ENCODE measurements at regions not wholly inside any gene's neighbourhood (a gene's known extent, or its start where the extent isn't known, plus 50 kb on each side); places are given as distances from the start of the nearest gene placed in this dataset.
A peak's percentile ranks its signal among the peaks of the same experiment; 100 is the strongest.

- no peak for TF ChIP-seq ZNF614 (CRISPR knock-in tag; IDR thresholded peaks at IDR 0.05; ENCODE audit: borderline replicate concordance)
- TF ChIP-seq MAZ (IDR thresholded peaks at IDR 0.05; ENCODE audit: borderline replicate concordance, low read depth, low read length), result no peak
- TF ChIP-seq MAZ (CRISPR knock-in tag; IDR thresholded peaks at IDR 0.05; ENCODE audit: low read depth), result no peak
- no peak for TF ChIP-seq NKX3-1 (CRISPR knock-in tag; IDR thresholded peaks at IDR 0.05)
Observed at GRCh38 chr6:166101819-166102419, 65.7 kb downstream of the TBXT start (continued).

GRCh38 chr6:166097914-166098522, 69.6 kb downstream of the TBXT start:
- 19% methylated on average over 16 of the region's 19 CpGs for WGBS (ENCODE audit: low lambda C conversion rate)
- DNase-seq (ENCODE audit: low spot score), result peak; percentile 29
- Histone ChIP-seq H3K9ac (ENCODE audit: insufficient read depth, low read depth, low read length) (no peak overlapping the region), H4K20me1 (ENCODE audit: insufficient read depth, low read length) (no peaks in the 10 kb centered on the region), H3K9me3 (ENCODE audit: low read length) (peaks cover 11% of the 10 kb centered on the region), H2AFZ (ENCODE audit: low read length) (no peak overlapping the region), H3K27me3 (ENCODE audit: control insufficient read depth in 1 of 2, insufficient read depth in 2 of 2, low read length in 2 of 2) (no peaks in the 10 kb centered on the region), H3K4me2 (ENCODE audit: low read depth, low read length) (no peak overlapping the region), H3K27ac (ENCODE audit: extremely low read length, insufficient read depth, low read length) (no peak overlapping the region), H3K36me3 (replicated peaks in 1 of 2; ENCODE audit: control insufficient read depth in 1 of 2, insufficient read depth in 2 of 2, low read length in 2 of 2) (no peaks in the 10 kb centered on the region), H3K4me3 (replicated peaks in 1 of 3; ENCODE audit: insufficient read depth in 1 of 3, low read depth in 2 of 3, low read length in 3 of 3) (no peak overlapping the region), H3K4me1 (ENCODE audit: insufficient read depth, low read length) (no peaks in the 10 kb centered on the region), H3K79me2 (ENCODE audit: insufficient read depth, low read length) (no peaks in the 10 kb centered on the region)
- CTCF ChIA-PET (ENCODE audit: low intra/inter-chr PET ratio, low total read pairs), result interaction anchor here (1.9 to 2.2 kb wide), 2 partner anchors 207 to 213 kb away, joined by 8 to 17 read pairs; no protein-coding TSS in a partner anchor
- POLR2A ChIA-PET, result no interaction called here
- no TSS peak for BruUV-seq (replicated peaks)
- ATAC-seq, result peak; percentile 98
- FAIRE-seq, result peak; percentile 56
- intact Hi-C loops (cut with micrococcal nuclease; ENCODE audit: unreplicated experiment) (loop anchor here (1.0 to 2.0 kb wide), 2 partner anchors 208 to 213 kb away; no protein-coding TSS in a partner anchor), in situ Hi-C loops (cut with HindIII; ENCODE audit: extremely low pct_ligation_motif_present, low pct_unique_long_range_greater_than_20kb) (no loop called here)
- TF ChIP-seq SNAPC2 (CRISPR knock-in tag; IDR thresholded peaks at IDR 0.05), result no peak
- peak; percentile 21 for TF ChIP-seq YY1 (IDR thresholded peaks at IDR 0.05; ENCODE audit: insufficient read depth, insufficient replicate concordance, low read depth, low read length)
- TF ChIP-seq ZNF574 (CRISPR knock-in tag; IDR thresholded peaks at IDR 0.05), result 0 out of 2 replicates have a peak, but pooled peaks have one; percentile 32
- peak; percentile 35; the same call in 1 of the 2 replicates for TF ChIP-seq HOXA5 (CRISPR knock-in tag; IDR thresholded peaks at IDR 0.05)
- no peak for TF ChIP-seq MEF2D (CRISPR knock-in tag; IDR thresholded peaks at IDR 0.05)
- no peak for TF ChIP-seq FOXM1 (CRISPR knock-in tag; IDR thresholded peaks at IDR 0.05)
- TF ChIP-seq ZNF33B (CRISPR knock-in tag; IDR thresholded peaks at IDR 0.05), result no peak
- TF ChIP-seq ZBTB3 (CRISPR knock-in tag; IDR thresholded peaks at IDR 0.05; ENCODE audit: borderline replicate concordance, low read depth), result no peak
- peak; percentile 68; the same call in 1 of the 2 replicates for TF ChIP-seq RAD21 (CRISPR knock-in tag; IDR thresholded peaks at IDR 0.05)
- no peak for TF ChIP-seq FUBP1 (CRISPR knock-in tag; IDR thresholded peaks at IDR 0.05; ENCODE audit: borderline replicate concordance)
- peak; percentile 56 for TF ChIP-seq XRCC5 (optimal IDR thresholded peaks at IDR 0.05; ENCODE audit: low read length)
- TF ChIP-seq NFYB (CRISPR knock-in tag; IDR thresholded peaks at IDR 0.05), result no peak
